ENCODE measurements at regions not wholly inside any gene's neighbourhood (a gene's known extent, or its start where the extent isn't known, plus 50 kb on each side); places are given as distances from the start of the nearest gene placed in this dataset.

DNA sequence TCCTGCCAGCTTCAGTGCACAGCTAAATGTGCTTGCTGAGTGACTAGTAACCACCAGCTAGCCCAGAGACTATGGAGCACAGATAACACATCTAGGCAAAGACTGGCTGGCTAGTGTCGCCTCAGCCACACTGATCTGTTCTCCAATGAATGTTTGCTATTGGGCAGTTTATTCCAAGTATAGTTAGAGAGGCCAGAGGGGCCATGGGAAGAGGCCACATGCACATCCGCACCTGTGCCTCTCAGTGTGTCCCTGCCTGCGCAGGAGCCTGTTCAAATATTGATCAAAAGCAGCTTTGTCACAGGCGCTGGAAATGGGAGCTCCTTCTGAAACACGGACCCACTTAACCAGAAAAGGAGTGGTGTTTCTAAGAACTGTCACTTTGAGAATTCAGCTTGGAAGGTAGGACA is 51.3 kb upstream of the ATP1A1 start:
- Histone ChIP-seq H3K36me3 (no peaks in the 10 kb centered on the region), H3K27ac (no peak overlapping the region), H3K9me3 (ENCODE audit: low read depth) (no peaks in the 10 kb centered on the region), H3K4me3 (no peak overlapping the region), H3K4me1 (ENCODE audit: low read depth) (peaks cover 50% of the 10 kb centered on the region), H3K27me3 (no peaks in the 10 kb centered on the region)
- DNase-seq (ENCODE audit: low read depth in 1 of 2, low spot score in 1 of 2), result no peak
- TF ChIP-seq, protein P1, sequence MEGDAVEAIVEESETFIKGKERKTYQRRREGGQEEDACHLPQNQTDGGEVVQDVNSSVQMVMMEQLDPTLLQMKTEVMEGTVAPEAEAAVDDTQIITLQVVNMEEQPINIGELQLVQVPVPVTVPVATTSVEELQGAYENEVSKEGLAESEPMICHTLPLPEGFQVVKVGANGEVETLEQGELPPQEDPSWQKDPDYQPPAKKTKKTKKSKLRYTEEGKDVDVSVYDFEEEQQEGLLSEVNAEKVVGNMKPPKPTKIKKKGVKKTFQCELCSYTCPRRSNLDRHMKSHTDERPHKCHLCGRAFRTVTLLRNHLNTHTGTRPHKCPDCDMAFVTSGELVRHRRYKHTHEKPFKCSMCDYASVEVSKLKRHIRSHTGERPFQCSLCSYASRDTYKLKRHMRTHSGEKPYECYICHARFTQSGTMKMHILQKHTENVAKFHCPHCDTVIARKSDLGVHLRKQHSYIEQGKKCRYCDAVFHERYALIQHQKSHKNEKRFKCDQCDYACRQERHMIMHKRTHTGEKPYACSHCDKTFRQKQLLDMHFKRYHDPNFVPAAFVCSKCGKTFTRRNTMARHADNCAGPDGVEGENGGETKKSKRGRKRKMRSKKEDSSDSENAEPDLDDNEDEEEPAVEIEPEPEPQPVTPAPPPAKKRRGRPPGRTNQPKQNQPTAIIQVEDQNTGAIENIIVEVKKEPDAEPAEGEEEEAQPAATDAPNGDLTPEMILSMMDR (IDR thresholded peaks at IDR 0.05; ENCODE audit: low read depth, low read length), result no peak

DNA sequence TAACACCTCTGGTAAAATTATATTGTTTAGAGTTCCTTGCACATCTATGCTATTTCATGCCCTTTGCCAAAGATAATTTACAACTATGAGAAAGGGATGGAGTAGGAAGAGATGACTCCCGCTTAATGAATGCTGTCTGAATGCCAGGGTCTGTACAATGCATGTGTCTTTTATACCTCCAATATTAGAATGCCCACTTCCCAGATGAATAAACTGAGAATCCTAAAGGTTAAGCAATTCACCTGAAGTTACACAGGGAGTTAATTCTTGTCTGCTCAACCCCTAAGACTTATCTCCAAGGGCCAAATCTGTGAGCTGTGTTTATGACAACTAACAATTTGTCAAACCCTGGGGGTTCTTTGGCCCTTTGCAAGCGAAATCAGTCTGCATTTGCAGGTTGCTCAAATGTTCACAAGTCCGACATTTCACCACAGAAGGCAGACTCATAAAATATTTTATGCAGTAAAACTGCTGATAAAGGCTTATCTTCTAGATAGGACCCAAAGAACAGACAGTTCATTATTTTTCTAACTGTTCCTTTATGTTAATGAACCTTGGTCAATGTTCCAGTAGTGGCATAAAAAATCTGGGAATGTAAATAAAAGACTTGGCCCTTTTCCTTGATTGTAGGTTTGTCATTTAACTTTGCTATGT is 50.2 kb upstream of the ATP1A1 start:
- H3K4me1 ChIP-seq (ENCODE audit: low read depth), result peaks cover 47% of the 10 kb centered on the region
- H3K27me3 ChIP-seq, result no peaks in the 10 kb centered on the region
- H3K9me3 ChIP-seq (ENCODE audit: low read depth), result no peaks in the 10 kb centered on the region
- TF ChIP-seq, protein P1 (IDR thresholded peaks at IDR 0.05; ENCODE audit: low read depth, low read length), result no peak
- H3K27ac ChIP-seq, result no peak overlapping the region
- peak in 1 of 2 donors; percentile 33 for DNase-seq (ENCODE audit: low read depth in 1 of 2, low spot score in 1 of 2)
- H3K36me3 ChIP-seq, result no peaks in the 10 kb centered on the region
- H3K4me3 ChIP-seq, result no peak overlapping the region
